Activated CD4-positive, alpha-beta T cell treated with anti-CD3 and anti-CD28 coated beads for 1 hour (primary cell): ENCODE measurements at regions not wholly inside any gene's neighbourhood (a gene's known extent, or its start where the extent isn't known, plus 50 kb on each side); places are given as distances from the start of the nearest gene placed in this dataset.

Experiments used
- DNase-seq: peaks from one replicate; pipeline ENCODE4 v3.0.0-alpha.2; 2020

DNA sequence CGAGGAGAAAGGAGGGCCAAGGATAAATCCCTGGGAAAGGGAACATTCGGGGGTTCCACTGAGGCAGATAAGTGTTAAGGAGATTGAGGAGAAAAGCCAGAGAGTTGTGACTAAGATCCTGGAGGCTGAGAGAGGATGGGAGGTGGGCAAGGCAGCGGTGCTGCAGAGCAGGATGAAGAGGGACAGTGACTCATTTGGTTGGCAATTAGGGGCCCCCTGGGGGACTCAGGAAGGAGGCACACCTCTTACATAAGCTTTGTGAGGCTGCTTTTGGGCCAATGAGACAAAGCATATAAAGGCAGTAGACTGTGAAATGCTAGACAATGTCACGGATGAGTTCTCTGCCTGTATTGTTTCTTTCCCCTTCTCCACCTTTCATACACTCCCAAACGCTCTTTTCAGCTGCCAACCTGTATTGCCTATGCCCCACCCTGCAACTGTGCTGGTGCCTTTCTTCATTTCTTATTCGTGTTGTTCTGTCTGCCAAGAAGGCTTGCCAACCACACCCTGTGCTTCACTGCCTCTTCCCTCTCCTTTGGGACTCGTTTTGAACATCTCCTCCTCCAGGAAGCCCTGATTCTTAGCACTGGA lies 246.8 kb upstream of the KIRREL3 start:
- no peak for DNase-seq

DNA sequence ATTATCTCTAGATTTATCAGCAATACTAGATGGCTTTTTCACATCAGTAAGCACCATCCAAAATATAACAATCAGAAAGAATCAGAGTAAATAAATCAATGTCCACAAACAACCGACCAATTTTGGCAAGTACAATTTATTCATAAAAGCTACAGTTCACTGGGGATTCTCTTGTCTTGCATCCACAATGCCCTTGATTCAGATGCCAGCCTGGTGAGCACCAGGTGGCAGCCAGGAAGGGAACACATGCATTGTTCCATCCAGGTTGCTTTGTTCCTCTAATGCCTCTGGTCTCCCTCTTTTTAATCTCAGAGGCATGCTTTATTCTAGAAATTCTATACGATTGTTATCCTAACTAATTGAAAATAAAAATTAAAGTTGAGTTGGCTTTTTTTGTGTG lies 242.1 kb upstream of the KIRREL3 start:
- no peak for DNase-seq

DNA sequence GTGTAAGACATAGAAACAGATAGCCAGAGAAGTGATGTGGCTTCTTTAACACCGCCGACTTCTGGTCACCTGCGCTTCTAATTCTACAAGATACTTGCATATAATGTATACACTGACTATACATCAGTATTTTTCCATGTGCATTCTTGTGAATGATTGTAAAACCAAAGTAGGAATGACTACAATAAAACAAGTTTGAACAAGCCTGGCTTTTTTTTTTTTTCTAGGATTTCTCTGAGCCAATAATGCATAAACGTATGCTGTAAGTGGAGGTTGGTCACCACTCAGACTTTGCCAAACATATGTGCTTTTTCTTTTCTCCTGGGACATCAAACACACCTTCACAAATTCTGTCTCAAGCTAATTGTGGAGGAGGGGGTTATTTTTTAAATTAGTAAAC lies 237.8 kb upstream of the KIRREL3 start:
- no peak for DNase-seq

DNA sequence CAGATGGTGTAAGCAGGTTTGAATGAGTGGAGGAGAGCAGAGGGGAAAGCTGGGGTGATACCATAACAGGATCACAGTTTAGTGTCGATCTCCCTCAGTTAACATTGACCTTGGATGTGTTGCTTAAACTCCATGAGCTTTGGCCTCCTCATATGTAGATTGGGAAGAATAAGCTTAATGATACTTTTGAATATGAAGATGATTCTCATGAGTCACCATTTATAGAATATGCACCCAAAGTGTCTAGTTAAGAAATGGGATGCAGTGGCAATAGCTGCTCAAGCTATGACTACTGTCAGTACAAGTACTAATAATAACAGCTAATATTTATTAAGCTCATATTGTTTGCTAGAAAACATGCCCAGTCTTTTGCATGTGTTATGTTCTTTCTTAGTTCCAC lies 236.2 kb upstream of the KIRREL3 start:
- no peak for DNase-seq

DNA sequence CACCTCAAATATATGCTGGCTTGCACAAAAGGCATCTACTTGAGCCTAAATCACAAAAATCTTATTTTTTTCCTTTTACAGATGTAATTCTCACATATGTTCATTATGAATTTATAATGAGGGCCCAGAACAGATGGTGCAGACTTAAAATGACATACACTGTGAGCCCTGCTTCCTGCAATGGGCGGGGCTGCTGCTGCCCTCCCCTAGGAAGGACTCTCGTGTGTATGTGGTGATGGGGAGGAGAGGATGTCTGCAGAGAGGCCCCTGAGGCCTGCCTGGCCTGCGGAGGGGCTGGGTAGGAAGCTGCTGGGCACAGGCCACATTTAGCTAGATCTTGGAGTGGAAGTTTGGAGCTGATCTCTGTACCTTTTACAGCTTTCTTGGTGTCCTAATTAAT lies 233.4 kb upstream of the KIRREL3 start:
- DNase-seq = no peak

DNA sequence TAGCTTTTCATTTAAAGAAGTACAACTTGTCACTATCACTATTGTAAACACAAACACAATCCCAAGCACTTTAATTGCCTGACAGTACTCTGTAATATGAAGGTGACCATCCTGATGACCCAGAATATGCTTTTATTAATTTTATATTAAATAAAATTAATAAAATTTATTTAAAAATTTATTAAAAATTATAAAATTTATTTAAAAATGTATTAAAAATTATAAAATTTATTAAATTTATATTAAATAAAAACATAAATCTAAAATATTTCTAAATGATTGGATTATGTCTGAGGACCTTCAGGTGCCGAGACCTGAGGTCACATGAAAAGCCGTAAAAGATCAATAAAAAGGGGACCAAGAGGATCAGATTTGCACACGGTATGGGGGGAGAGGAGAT lies 229.8 kb upstream of the KIRREL3 start:
- no peak for DNase-seq

DNA sequence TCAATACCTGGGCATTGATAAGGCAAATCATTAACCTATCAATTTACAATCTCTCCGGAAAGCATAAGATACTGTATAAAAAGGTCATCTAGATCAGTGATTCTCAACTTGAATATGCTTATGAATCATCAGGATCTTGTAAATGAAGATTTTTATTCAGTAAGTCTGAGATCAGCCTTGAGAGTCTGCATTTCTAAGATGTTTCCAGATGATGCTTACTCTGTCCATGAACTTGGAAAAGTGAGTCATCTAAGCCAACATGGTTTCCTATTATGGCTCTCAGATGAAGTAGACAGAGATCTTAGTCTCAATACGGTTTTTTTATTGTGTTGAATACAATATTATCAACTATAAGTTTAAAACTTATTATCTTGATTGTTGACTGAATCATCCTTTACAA lies 226.4 kb upstream of the KIRREL3 start:
- no peak for DNase-seq

DNA sequence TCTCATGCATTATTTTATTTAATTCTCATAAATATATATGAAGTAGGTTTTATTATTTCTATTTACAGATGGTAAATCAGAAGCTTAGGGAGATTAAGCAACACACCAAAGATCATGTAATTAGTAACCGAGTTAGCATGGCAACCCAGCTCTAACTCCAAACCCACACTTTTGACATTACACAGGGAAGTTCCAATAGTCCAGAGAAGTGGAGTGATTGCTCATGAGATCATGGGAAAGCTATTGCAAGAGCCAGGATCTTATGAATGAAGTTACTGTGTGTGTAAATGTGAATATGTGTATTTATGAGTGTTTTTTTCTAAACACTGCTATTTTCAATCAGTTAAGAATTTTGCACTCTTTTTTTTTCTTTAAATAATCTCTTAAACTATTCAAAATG lies 225.8 kb upstream of the KIRREL3 start:
- DNase-seq = no peak

DNA sequence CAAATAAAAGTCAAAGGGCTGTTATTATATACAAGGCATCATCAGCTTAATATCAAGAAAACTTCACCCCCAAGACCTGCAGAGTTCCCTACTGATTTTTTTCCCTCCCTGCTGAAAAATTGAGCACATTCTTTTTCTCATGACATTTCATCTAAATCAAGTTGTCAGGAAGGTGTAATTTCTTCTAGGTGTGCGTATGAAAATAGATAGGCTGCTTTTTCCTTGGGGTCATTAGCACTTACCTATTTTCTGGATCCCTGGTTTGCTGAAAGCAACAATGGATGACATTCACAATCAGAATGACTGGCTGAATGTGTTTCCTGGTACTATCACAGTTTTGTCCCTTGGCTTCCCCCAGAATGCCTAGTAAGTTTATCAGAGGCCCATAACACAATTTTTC lies 225.0 kb upstream of the KIRREL3 start:
- no peak for DNase-seq

DNA sequence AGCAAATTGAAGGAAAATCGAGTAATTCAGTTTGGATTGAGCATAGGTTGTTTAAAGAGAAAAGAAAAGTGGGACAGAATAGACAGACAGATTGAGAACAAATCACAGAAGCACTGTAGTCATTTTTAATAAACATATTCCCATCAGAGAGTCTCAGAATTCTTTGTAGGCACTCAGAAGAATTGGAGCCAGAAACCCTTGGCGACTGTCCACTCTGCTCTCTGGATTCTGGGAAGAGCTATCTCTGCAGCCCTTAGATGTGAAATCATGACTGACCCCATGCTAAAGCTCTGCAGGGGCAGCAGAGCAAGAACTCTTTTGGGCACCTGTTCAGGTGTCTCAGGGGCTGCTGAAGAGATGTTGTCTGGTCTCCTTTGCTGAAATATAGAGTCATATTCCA lies 223.7 kb upstream of the KIRREL3 start:
- DNase-seq = no peak

DNA sequence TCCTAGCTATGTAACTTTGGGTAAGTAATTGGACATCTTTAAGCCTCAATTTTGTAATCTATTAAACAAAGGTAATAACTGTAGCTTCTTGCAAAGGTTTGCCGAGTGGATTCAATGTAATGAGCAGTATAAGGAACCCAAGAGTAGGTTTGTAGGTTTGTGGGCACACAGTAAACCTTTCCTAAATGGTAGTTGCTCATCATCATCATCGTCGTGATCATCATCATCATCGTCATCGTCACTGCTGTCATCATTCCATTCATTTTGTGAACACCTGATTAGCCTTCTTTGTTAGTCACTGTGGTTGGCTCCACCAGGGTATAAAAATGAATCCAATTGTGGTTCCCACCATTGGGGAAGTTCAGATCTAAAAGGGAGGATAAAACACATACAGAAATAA lies 223.1 kb upstream of the KIRREL3 start:
- DNase-seq = no peak

DNA sequence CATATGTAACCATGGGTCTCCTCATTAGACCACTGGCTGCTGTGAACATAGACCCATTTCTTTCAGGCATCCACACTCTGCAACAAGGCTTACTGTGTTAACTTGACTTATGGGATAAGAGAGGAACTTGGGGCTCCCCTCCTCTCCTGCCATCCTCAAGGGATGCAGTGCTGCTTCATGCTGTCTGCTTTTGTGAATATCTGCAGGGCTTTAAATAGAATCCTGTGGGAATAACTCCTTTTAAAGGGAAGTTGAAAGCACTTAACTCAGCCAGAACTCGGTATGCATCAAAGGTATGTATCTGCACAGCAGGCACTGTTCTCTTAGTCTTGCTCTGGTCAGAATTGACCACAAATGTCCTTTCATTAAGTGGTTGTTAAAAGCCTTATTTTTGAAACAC lies 222.5 kb upstream of the KIRREL3 start:
- DNase-seq = no peak

DNA sequence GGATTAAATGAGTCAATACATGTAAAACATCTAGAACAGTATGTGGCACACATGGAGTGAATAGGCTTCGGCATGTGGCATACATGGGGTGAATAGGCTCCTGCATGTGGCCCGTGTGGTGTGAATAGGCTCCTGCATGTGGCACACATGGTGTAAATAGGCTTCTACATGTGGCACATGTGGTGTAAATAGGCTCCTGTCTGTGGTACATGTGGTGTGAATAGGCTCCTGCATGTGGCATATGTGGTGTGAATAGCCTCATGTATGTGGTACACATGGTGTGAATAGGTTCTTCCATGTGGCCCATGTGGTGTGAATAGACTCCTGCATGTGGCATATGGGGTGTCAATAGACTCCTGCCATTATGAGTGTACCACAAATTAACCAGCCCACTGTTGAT lies 219.1 kb upstream of the KIRREL3 start:
- DNase-seq = no peak

DNA sequence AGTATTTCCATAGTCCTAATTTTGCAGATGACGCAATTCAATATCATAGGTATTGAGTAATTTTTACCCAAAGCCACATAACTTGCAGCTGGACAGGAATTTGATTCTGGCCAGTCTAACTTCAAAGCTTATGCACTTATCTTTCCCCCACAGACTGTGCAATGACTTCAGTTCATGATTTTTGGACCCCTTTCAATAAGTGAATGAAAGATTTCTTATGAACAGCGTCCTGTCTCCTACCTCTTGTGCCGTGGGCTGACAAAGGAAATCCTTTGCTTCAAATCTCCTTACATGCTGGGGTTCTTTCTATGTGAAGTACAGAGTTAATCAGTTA lies 217.7 kb upstream of the KIRREL3 start:
- DNase-seq = no peak

DNA sequence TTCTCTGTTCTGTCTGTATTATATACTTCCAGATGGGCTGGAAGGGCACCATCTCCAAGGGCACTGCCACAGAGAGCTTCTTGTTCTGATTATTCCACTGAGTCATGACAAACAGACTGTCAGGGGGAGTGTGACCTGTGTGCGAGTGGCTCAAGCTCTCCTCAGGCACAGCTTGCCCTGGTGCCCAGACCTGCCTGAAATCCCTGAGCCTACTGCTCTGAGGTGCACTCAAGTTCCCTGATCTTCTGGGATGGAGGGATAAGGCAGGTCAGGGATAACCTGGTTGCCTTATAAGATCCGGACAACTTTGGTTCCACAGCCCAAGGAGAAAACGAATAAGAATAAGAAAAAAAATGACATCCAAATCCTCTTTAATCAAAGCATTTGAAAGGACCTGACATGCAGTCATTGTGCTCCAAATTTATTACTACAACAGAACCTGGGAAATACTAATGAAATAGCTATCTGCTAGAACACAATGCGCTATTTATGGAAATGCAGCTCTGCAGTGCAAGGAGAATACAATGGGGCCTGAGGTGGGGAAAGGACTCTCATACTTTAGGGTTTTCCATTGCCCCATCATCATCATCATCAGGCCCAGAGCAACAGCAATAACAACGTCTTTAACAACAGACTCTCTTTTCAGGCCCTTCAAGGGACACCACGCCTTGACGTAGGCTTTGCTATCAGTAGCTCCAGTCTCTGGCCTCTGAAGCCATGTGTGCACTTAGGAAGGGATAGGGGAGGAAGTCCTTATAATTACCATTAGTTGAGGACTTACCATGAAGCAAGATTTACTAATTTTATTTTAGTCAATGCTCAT lies 217.1 kb upstream of the KIRREL3 start:
- DNase-seq = no peak

DNA sequence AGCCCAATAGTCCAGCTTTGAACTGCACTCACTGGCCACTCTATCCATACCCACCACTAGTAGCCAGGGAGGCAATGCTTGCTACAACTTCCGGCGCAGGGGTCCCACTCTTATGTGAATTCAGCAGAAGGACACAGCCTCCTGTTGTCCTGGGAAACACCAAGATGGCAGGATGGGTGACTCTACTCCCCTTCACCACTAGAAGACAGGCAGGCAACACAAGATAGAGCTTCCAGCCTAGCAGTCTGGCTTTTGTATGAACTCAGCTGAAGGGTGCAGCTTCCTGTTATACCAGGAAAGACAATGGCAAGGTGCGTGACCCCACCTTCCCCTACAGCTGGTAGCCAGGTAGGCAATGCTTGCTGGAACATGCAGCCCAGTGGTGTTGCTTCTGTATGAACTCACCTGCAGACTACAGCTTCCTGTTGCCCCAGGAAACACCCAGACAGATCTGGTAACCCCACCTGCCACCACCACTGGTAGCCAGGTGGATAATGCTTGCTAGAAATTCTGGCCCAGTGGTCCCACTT lies 205.2 kb upstream of the KIRREL3 start:
- DNase-seq = no peak

DNA sequence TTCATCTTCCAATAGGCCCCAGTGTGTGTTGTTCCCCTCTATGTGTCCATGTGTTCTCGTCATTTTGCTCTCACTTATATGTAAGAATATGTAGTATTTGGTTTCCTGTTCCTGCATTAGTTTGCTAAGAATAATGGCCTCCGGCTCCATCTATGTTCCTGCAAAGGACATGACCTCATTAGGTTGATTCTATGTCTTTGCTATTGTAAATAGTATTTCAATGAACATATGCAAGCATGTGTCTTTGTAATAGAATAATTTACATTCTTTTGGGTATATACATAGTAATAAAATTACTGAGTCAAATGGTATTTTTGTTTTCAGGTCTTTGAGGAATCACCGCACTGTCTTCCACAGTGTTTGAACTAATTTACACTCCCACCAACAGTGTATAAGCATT lies 202.9 kb upstream of the KIRREL3 start:
- no peak for DNase-seq

DNA sequence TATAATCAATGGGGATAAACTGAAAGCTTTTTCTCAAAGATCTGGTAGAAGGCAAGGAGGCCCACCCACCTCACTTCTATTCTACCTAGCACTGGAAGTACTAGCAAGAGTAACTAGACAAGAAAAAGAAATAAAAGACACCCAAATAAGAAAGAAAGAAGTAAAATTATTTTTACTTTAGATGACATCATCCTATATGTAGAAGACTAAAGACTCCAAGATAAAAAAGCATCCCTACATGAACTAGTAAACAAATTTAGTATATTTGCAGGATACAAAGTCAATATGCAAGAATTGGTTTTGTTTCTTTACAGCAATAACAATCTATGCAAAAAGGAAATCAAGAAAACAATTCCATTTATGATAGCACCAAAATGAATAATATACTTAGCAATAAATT lies 201.5 kb upstream of the KIRREL3 start:
- no peak for DNase-seq

DNA sequence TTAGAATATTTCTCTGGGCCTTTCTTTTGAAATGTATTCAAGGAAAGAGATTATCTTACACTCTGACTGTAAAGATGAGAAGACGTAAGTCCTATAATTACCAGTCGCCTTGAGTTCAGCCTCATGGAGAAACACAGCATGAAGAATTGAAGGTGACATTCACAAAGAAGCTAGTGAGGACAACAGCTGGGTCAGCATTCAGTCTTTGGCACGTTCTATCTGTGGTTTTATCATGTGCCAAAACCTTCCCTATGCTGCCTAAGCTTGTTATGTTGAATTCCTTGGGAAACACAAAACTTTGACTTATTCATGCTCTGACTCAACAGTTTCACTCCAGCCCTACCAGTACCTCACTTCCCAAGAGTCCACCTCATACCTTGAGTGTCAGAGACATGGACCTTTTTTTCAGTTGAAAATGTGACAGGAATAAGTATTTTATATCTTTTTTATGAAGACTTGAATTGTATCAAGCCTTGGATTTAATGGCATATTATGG lies 198.8 kb upstream of the KIRREL3 start:
- no peak for DNase-seq

DNA sequence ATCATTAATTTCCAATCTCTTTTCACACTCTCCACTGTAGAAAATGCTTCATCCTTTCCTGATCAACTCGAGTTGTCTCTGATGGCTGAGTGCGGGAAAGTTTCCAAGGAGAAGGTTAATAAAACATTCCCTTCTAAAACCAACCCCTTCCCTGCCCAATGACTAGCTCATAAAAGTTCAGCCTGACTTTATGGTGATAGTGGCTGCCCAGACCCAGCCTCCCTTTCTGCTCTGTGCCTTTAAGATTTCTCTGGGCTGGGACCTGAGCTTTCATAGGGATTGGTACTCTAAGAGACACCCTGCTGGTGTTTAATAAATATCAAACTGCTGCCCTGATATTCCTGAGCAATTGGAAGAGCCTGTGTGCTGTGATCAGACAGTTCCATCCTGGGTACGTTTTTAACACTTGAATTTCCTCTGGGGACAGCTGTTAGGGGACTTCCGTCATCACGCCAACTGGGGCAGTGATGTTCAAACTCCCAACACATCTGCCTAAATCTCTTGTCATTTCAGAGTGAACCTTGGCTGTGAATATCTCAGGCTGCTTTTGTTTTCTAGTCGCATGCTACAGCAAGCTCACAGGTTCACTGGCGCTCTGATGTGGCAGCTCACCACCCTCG lies 195.0 kb upstream of the KIRREL3 start:
- DNase-seq = no peak

DNA sequence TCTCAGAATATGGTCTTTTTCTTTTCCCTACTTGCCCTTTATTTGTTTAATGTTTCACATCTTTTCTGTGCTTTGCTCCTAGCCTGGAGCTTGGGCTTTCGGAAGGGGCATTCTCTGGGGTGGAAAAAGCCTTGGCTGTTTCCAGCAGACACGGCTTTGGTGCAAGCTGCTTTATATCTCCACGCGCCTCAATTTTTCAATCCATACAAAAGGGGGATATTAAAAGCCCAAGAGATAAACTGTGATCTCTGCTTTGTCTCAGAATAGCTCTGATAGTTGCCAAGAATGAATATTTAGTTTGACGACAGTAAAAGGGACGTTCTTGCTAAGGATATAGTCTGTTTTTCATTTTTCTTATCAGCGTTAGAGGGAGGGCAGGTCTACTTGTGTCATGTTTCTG lies 194.0 kb upstream of the KIRREL3 start:
- DNase-seq = no peak

DNA sequence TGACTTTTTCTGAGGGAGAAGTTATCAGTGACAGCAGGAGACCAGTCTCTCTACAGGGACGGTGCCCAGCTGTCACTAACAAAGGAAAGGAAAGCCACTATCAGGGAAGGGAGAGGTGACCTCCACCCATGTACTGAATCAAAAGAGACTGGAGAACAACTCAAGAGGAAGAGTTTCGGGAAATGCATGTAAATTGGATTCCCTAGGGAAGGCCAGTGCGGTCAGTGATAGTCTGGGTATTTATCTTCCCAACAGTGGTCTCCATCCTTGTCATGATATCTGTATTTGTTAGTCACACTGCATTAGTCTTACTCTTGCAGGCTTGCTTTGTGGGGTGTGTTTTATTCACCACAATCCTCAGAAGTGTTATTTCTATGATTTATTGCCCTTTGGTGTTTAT lies 193.4 kb upstream of the KIRREL3 start:
- no peak for DNase-seq

DNA sequence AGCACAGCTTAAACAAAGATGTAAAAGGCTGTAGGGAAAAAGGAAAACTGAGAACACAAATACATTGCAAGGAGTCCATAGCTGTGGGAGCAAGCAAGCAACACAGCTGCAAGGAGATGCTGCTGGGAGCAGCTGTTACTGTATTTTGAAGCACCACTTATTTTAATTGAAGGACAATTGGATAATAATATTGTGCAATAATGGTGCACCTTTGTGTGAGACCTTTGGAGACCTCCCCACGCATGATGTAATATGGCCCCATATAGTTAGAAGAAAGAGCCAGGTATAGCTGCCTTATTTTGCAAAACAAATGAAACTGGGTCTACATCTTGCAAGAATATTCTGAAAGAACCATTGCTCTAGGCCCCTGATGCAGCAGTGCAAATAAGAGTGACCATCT lies 191.1 kb upstream of the KIRREL3 start:
- no peak for DNase-seq

DNA sequence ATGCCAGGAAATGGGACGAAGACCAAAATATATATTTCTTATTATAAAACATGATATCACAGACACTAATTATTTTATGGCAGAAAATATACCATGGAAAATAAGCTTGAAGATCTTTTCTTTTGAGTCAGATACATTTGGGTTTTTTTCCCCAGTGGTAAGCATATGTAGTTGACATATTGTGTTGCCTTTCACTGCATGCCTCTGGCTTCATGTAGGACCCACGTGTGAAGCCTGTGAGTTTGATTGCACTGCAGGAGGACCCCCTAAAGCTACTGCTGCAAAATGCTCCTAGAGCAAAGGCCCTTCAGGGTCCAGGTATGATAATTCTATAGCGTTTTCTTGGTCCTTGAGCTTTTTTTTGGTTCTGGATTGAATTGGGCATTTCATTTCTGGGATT lies 190.7 kb upstream of the KIRREL3 start:
- DNase-seq = no peak
